ENCODE measurements at regions not wholly inside any gene's neighbourhood (a gene's known extent, or its start where the extent isn't known, plus 50 kb on each side); places are given as distances from the start of the nearest gene placed in this dataset.

DNA sequence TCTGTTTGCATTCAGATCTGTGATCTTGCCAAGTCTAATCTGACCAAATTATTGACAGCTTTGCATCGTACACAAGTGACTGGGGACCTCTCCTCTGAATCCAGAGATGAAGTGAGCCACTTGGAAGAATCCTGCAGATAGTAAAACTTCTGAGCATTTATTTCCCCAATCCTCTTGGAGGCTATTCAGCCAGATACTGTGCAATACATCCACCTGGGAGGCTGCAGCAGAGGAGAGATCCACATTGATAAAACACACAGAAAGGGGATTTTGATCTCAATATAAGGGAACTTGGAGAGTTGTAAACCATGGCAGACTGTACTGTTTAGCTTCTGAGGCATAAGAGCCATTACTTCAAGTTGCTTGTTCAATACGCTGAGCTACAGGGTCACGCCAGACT is 654.6 kb downstream of the MTRR start:
- TF ChIP-seq POLR2A (IDR thresholded peaks at IDR 0.05) = no peak
- TF ChIP-seq, protein P1, sequence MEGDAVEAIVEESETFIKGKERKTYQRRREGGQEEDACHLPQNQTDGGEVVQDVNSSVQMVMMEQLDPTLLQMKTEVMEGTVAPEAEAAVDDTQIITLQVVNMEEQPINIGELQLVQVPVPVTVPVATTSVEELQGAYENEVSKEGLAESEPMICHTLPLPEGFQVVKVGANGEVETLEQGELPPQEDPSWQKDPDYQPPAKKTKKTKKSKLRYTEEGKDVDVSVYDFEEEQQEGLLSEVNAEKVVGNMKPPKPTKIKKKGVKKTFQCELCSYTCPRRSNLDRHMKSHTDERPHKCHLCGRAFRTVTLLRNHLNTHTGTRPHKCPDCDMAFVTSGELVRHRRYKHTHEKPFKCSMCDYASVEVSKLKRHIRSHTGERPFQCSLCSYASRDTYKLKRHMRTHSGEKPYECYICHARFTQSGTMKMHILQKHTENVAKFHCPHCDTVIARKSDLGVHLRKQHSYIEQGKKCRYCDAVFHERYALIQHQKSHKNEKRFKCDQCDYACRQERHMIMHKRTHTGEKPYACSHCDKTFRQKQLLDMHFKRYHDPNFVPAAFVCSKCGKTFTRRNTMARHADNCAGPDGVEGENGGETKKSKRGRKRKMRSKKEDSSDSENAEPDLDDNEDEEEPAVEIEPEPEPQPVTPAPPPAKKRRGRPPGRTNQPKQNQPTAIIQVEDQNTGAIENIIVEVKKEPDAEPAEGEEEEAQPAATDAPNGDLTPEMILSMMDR (IDR thresholded peaks at IDR 0.05) = no peak
